ENCODE measurements at regions not wholly inside any gene's neighbourhood (a gene's known extent, or its start where the extent isn't known, plus 50 kb on each side); places are given as distances from the start of the nearest gene placed in this dataset.
"Not testable (repeated sequence)": the region's sequence is repeated elsewhere in the genome, so short reads cannot be mapped to it uniquely, and the experiment has no call there.

DNA sequence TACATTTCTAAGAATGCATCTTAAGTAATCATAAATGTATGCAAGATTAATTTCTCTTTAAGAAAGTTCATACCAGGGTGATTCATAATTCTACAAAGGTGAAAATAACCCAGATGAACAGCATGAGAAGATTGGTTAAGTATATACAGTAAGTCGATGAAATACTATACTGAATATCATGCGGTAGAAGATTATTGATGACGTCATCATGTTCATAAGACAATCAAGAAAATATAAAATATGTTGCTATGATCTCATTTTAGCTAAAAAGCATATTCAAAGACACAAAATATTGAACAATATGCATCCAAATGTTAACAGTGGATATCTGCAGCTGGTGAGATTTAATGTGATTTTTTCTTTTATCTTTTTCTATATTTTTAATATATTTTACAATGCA is 312.0 kb upstream of the FGF13 start:
- no peak for DNase-seq

DNA sequence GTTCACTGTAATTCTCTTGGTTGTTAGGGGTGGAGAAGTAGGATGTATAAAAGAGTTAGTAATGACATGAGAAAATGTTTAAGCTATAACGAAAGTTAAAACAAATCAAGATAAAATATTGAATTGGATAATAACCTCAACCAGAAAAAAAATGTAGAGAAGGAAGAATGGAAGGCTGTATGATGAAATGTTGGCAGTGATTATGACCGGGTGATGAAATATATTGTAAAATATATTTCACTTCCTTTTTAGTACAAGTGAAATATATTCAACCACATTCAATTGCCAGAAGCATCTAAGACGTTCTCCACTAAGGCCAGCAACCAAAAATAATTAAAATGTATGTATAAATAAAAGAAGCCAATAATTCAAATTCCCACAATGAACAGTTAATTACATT is 309.3 kb upstream of the FGF13 start:
- no peak for DNase-seq

DNA sequence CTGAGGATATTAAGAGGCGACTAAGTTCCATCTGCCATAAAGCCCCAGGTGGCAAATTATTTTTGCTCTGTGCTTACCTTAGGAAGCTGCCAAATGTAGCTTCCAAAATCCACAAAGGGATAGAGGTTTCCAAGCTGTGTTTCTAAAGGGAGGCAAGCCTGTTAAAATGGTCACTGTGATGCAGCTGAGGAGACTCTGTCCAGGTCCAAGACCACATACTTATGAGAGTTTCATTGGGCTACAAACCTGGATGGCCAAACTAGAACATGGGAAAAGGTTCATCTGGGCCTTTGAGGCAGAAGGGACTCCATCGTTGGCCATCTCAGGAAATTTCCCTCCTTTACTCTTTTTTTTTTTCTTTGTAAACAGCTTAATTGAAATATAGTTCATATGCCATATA is 306.9 kb upstream of the FGF13 start:
- no peak for DNase-seq

DNA sequence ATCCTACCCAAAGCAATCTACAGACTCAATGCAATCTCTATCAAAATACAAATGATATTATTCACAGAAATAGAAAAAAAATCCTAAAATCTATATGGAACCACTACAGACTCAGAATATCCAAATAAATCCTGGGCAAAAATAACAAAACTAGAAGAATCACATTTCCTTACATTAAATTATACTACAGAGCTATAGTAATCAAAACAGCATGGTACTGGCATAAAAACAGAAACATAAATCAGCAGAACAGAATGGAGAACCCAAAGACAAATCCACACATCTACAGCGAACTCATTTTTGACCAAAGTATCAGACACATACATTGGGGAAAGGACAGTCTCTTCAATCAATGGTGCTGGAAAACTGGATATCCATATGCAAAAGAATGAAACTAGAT is 304.1 kb upstream of the FGF13 start:
- DNase-seq: no peak

DNA sequence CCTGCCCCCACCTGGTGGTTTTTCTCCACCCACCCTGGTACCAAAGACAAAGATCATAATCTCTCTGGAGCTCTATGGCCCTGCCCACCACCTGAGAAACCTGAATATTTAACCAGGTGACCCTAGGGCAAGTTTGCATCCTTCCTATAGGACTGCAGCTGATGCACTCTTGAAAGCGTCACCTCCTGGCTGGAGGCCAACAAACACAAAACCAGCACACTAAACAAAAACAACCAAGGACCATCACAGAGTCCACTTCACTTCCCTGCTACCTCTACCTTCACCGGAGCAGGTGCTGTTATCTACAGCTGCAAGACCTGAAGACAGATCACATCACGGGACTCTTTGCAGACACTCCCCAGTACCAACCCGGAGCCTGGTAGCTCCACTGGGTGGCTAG is 296.7 kb upstream of the FGF13 start:
- DNase-seq: no peak

DNA sequence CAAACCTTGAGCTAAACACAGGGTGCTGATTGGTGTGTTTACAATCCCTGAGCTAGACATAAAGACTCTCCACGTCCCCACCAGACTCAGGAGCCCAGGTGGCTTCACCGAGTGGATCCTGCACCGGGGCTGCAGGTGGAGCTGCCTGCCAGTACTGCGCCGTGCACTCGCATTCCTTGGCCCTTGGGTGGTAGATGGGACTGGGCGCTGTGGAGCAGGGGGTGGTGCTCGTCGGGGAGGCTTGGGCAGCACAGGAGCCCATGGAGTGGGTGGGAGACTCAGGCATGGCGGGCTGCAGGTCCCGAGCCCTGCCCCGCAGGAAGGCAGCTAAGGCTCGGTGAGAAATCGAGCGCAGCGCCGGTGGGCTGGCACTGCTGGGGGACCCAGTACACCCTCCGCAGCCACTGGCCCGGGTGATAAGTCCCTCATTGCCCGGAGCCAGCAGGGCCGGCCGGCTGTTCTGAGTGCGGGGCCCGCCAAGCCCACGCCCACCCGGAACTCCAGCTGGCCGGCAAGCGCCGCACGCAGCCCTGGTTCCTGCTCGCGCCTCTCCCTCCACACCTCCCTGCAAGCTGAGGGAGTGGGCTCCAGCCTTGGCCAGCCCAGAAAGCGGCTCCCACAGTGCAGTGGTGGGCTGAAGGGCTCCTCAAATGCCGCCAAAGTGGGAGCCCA is 292.5 kb upstream of the FGF13 start:
- not testable (repeated sequence) for DNase-seq

DNA sequence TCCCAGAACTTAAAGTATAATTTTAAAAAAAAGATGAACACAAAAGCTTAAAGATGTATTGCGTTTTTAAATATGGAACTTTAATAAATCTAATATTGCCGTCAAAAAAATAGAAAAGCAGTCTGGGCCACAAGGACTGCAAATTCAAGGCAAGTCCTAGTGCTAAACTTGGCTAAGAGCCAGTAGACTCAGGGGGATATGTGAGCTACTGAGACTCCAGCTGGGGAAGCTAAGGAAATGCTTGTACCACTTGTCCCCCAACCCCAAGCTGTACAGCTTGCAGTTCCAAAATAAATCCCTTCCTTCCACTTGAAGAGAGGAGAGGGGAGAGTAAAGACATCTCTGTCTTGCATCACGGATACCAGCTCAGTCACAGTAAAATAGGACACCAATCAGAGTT is 290.8 kb upstream of the FGF13 start:
- no peak for DNase-seq

DNA sequence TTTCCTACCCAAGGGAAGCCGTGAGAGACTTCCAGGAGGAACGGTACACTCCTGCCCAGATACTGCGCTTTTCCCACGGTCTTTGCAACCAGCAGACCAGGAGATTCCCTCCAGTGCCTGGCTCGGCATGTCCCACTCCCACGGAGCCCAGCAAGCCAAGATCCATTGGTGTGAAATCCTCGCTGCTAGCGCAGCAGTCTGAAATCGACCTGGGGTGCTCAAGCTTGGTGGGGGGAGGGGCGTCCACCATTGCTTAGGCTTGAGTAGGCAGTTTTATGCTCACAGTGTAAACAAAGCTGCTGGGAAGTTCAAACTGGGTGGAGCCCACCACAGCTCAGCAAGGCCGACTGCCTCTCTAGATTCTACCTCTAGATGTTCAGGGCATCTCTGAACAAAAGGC is 284.8 kb upstream of the FGF13 start:
- no peak for DNase-seq

DNA sequence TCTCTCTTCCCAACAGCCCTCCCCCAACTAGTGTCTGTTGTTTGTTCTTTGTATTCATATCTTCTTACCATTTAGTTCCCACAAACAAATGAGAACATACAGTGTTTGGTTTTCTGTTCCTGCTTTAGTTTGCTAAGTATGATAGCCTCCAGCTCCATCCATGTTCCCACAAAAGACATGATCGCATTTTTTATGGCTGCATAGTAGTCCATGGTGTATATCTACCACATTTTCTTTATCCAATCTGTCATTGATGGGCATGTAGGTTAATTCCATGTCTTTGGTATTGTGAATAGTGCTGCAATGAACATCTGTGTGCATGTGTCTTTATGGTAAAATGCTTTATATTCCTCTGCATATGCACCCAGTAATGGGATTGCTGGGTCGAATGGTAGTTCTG is 283.9 kb upstream of the FGF13 start:
- no peak for DNase-seq

DNA sequence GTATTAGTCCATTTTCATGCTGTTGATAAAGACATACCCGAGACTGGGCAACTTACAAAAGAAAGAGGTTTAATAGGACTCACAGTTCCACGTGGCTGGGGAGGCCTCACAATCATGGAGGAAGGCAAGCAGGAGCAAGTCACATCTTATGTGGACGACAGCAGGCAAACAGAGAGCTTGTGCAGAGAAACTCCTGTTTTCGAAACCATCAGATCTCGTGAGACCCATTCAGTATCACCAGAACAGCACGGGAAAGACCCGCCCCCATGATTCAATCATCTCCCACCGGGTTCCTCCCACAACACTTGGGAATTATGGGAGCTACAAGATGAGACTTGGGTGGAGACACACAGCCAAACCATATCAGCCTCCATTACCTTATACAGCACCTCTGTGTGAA is 278.9 kb upstream of the FGF13 start:
- DNase-seq: not testable (repeated sequence)

DNA sequence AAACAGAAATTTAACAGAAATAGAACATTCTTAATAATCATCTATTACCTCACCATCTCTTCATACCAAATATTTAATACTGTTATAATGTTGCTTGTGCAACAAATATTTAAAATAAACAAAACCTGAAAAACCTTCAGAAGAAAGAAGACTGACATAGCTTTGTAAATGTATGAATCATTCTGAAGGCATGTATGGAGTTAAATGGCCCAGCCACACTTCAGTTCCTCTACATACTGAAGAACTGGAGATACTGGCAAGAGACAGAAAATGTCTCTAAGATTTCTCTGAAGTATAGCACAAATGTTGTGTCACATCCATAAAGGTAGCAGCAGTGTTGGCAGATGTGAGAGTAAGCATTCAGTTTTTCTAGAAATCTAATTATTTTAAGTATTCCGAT is 275.3 kb upstream of the FGF13 start:
- no peak for DNase-seq

DNA sequence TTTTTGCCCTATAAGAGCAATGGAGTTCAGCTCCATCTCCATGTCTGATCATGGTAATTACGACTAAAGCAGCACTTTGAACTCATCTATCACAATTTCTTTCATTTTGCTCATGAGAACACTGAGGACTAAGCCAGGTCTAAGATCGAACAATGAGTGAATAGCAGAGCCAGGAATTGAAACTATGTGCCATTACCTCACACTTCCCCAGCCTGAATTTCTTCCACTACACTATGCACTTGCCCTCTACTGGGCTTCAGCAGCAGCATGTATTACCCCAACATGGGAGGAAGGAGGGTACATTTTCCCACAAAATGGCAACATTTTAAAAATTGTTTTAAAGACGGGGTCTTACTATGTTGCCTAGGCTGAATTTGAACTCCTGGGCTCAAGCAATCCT is 274.7 kb upstream of the FGF13 start:
- no peak for DNase-seq

DNA sequence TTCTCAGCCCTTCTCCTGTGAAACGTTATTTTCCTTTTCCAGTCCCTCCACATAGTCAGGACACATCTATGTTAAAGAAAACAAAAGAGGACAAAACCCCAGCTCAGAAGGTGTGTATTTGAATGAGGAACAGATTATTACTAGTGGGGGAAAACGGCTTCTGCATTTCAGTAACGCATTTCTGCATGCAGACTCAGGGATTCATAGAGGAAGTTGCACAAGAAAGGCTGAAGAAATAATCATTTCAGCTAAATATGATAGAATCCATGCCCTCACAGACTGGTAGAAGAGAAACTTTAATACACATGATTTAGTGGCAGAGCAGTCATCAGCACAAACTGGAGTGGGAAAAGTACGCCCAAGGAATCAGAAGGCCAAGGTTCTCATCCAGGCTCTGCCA is 270.8 kb upstream of the FGF13 start:
- DNase-seq: no peak

DNA sequence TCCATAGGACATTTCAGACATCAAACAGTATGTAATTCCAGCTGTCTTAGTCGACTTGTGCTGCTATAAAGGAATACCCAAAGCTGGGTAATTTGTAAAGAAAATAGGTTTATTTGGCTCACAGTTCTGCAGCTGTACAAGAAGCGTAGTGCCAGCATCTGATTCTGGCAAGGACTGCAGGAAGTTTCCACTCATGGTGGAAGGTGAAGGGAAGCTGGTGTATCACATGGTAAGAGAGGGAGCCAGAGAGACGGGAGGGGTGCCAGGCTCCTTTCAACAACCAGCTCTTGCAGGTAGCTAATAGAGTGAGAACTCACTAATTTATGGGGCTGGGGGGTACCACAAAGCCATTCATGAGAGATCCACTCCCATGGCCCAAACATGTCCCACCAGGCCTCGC is 253.0 kb upstream of the FGF13 start:
- no peak for DNase-seq

DNA sequence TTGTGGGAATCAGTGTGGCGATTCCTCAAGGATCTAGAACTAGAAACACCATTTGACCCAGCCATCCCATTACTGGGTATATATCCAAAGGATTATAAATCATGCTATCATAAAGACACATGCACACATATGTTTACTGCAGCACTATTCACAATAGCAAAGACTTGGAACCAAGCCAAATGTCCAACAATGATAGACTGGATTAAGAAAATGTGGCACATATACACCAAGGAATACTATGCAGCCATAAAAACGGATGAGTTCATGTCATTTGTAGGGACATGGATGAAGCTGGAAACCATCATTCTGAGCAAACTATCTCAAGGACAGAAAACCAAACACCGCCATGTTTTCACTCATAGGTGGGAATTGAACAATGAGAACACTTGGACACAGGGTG is 250.9 kb upstream of the FGF13 start:
- not testable (repeated sequence) for DNase-seq

DNA sequence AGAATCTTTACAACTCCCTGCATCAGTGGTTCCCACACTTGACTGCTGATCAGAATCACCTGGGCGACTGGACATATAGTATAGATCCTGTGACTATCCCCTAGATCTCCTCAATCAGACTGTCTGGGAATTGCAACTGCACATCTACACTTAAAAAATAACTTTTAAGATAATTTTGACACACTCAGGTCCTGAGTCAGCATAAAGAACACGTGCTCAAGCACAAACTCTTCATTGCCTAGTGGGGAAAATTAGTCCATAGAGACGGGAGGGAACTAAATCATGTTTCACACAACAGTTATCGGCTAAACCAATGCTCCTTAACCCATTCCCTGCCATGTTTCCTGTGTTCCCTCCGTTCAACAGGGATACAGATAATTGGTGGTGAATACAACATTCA is 243.5 kb upstream of the FGF13 start:
- DNase-seq: no peak

DNA sequence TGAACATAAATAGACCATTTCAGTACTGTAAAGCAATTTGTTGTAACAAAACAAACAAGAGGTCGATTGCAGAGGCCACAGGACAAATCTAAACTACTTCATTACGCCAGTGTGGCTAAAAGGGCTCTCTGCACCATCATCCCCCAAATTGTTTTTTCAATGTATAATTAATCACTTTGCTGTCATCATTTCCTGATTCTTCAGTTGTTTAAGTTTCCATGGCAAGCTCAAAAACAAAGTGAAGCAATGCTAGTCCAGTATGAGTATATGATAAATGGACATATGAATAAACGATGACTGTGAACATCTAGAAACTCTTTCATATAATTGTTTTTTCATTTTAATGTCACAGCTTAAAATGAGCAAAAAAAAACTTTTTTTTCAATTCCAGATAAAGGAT is 235.4 kb upstream of the FGF13 start:
- DNase-seq: no peak

DNA sequence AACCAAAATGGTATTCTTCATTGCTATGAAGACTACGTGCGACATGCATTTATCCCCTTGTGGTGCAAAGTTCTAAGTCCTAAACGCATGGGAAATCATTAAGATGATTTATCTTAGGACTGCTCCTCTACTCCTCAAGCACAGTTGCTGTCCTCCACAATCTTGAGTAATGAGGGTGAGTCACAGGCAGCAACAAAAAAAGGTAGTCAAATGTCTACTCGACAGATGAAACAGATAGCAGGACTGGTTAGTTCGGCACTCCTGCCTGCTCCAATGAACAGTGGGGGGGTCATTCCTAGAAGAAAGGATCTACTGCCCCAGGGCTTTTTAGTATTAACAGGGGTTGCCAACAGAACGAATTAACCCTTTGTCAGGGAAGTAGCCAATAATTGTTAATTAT is 233.7 kb upstream of the FGF13 start:
- no peak for DNase-seq

DNA sequence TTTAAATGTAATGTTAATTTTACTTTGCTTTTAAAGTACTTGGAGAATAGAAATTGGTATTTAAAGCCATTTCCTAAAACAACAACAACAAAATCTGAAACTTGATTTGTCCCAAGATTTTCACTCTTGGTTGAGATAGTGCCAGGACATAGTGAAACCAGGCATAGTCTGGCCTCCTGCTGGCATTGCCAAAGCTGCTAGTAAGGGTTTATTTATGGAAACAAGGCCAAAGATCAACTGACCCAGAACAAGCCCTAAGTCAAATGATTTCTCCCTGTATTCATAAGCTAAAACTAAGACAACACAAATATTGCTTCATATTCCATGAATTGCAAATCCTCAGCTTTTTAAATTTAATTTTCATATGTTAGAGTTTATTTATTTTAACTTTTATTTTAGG is 227.5 kb upstream of the FGF13 start:
- DNase-seq: no peak

DNA sequence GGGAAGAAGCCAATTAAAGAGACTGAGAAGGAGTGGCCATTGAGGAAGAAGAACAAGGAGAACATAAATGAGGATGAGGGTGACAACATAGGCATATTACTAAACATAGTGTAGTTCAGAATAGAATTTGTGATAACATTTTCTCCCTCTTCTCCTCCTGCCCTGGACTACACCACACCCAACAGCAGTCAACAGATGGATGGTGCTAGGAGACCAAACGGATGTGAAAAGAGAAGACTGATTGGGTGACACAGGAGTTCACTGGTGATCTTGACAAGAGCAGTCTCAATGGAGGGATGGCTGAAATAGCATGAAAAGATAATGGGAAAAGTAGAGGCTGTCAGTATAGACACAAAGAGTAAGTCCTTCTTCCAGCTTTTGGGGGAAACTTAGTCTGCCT is 226.5 kb upstream of the FGF13 start:
- DNase-seq: no peak

DNA sequence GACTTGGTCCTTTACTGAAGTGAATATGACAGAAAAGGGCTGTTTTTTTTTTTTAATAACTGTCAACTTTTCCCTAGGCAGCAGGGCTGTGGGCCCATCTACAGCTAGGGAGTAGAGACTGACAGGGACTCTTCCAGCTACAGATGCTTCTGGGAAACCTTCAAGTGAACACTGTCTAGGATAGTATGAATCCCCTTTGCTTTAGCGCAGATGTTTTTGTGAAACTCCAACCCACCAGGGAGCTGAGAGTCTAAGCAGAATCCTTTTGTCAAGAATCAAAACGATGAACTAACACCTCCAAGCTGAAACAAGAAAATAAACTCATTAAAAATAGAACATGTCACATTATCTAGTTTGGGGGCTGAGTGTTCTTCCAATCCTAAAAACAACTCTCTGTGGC is 219.7 kb upstream of the FGF13 start:
- DNase-seq: no peak

DNA sequence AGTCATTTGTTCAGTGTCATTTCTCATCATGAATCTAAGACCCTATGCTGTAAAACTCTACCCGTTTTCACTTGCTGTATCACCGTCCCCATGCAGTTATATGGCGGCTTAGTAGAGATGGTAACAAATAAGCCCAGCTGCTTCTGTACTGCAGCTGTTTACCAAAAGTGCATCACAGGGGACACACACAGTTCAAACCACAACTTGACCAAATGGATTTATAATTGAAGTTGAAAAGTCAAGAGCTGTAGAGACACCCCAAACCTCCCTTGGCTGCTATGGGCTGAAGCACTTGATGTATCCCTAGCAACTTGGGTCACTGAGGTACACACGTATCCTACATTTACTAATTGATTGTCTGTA is 219.0 kb upstream of the FGF13 start:
- DNase-seq: no peak

DNA sequence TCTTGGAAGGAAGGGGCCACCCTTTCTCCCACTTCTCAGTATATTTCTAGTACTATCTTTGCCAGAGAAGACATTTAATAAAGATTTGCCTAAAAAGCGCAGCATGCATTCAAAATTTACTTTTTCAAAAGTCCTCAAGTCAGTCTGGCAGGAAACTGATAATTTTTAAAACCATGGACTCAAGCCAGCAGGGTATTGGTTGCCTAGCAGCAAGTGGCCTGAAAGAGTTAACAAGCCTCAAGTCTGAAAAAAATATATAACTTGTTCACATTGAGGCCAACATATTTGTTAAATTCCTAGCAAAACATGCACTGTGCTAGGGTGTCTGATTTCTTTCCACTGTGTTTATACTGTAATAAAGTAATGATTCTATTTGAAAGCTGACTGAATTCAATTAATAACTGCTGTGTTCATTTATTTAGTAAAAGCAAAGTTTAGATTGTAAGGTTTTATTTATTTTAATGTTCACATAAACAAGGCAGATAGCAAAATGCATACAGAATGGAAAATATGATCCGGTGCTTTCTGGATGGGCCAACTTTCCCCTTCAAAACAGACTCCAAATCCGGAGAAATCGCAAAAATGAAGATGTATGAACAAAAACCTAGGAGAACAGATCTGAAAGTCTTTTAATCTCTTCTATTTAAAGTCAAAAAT is 218.5 kb upstream of the FGF13 start:
- DNase-seq: no peak

DNA sequence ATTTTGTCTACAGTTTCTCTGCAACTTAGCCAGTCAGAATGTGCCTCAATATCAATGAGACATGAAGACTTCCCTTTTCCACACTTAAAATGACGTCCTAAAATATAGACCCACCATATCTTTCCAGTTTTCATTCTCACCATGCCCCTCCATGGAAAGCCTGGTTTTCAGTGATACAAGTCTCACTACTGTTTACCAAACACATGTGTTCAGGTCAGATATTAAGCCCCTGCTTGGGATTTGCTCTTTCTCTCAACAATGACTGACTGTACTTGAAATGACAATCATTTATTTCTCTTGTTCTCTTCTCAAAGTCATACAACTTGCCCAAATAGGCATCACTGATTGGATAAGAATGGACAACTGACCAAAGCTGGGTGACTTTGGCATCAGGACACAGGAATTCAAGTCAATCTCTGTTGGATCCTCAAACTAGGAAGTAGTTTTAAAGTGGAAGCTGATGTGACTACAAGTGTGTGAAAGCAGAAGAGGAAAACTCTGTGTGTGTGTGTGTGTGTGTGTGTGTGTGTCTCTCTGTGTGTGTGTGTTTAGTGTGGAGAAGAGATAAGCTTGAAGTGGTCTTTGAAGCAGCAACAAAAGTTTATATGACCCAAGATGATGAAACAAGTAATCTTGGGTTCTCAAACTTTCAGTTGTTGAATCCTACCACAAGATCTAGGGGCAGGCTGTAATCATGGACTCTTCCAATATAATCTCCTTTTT is 217.4 kb upstream of the FGF13 start:
- DNase-seq: no peak

DNA sequence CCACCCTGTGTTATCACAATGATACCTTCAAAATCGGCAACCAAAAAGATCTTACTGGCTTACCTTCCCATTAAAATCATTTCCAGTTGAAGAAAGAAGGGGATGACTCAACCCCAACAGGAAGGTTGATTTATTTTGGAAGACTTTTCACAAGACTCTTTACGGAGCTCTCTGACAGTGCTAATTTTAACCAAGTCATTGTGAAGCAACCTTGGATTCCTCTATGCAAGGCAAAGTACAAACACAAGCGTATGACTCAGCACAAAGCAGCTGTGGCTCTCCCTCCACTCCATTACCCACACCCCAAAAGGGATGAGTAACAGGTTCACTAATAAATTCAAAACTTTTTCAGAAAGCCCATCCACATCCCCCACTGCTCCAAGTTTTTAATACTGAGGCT is 213.8 kb upstream of the FGF13 start:
- DNase-seq: no peak
